NCI-H187 treated with DMSO at 0.1 percent for 48 hours (cell line): ENCODE measurements at regions not wholly inside any gene's neighbourhood (a gene's known extent, or its start where the extent isn't known, plus 50 kb on each side); places are given as distances from the start of the nearest gene placed in this dataset.

Experiments
- DNase-seq: peaks from one replicate; lab custom pipeline; 2025; lab: John Stamatoyannopoulos, UW

DNA sequence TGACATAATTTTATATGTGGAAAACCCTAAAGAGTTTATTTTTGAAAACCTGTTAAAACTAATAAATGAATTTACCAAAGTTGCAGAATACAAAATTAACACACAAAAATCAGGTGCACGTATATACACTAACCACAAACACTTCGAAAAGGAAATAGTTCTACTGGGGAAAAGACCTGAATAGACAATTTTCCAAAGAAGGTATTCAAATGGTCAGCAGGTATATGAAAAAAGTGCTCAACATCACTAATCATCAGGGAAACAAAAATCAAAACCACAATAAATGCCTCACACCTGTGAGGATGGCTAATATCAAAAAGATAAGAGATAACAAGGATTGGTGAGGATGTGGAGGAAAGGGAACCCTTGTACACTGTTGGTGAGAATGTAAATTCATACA lies 110.6 kb downstream of the PXDC1 start:
- no peak for DNase-seq

DNA sequence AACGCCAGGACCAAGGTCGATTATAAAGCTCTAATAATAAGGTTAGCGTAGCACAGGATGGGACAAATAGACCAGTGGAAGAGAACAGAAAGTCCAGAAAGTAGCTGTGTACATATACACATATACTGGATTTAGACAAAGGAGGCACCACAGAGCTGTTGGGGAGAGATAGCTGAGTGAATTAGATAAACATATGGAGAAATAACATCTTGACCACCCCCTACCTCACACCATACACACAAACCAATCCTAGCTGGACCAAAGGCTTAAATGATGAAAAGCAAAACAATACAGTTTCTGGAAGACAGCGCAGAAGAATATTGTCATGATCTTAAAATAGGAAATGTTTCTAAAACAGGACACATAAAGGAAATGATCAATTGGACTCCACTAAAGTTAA lies 112.9 kb downstream of the PXDC1 start:
- DNase-seq: no peak

- no peak for DNase-seq
These were observed 115.5 kb downstream of the PXDC1 start for GRCh38 chr6:3636060-3636459.

DNA sequence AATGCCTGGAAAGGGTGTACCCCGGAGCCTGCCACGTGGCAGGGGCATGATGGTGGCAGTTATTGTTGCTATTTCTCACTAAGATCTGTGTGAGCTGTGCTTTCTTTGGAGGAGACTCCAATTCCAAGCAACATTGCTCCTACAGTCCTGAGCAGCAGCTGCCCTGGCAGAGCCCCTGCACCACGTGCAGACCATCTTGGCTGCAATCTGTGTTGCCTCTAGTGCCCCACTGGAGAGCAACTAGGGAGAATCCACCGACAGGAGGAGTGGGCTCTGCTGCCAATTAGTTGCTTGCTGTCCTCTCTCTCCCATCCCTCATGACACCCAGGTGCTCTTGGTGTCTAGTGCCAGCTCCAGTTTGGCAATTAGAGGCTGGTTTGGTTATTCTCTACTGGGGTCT lies 116.0 kb downstream of the PXDC1 start:
- DNase-seq: no peak

- no peak for DNase-seq
These were observed 117.2 kb downstream of the PXDC1 start for GRCh38 chr6:3634280-3634816.

- DNase-seq: no peak
These were observed 117.8 kb downstream of the PXDC1 start for GRCh38 chr6:3633711-3634110.

DNA sequence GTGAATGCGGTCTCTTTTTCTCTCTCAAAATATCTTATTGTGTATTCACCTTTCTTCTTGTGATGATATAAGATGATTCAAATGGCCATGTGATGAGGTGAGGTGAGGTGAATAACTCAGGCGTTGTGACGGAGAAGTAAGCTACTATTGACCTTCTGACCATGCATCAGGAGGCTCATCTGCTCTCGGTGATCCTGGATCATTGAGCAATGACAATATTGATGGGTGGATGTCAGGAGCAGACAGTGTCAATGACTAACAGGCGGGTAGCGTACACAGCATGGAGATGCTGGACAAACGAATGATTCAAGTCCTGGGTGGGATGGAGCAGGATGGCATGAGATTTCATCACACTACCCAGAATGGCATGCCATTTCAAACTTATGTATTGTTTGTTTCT lies 119.6 kb downstream of the PXDC1 start:
- DNase-seq: no peak

DNA sequence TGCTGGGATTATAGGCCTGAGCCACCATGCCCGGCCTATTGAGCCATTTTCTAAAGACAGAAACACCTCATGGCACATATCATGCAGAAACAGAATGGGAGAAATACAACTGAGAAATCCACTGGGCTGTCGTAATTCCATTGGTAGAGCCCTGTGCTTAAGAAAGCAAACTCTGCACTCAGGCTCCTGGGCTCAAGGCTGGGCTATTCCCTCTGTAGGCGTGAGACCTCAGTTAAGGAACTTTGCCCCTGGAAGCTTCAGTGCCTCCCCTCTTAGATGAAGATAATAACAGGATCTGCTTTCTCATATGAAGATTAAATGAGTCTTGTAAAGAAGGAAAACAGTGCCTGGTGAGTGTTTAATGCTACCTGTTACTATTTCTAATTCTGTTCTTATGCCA lies 120.3 kb downstream of the PXDC1 start:
- no peak for DNase-seq

DNA sequence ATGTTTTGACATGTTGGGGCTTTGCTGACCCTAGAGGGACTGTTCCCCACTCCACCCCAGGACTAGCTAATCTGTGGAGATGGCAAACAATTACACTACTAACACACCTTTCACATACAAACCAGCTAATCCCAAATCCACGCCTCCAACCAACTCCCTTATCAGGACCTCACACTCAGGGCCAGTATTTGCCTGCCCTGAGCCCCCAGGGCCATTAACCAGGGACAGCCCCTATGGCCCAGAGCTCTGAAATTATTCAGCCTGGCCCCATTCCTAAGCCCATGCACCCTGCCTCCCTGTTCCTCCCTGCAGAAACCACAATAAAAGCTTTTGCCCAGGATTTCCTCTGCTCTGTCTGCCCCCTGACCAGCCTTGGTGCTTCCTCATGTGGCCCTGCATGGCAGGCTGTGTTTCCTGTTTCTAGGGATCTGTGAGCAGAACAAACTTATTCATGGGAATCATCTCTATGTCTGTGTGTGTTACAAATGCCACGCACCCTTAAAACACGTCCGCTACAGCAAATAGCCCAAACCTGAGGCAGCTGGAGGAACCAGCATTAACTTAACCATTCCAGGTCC lies 121.2 kb downstream of the PXDC1 start:
- DNase-seq: no peak

DNA sequence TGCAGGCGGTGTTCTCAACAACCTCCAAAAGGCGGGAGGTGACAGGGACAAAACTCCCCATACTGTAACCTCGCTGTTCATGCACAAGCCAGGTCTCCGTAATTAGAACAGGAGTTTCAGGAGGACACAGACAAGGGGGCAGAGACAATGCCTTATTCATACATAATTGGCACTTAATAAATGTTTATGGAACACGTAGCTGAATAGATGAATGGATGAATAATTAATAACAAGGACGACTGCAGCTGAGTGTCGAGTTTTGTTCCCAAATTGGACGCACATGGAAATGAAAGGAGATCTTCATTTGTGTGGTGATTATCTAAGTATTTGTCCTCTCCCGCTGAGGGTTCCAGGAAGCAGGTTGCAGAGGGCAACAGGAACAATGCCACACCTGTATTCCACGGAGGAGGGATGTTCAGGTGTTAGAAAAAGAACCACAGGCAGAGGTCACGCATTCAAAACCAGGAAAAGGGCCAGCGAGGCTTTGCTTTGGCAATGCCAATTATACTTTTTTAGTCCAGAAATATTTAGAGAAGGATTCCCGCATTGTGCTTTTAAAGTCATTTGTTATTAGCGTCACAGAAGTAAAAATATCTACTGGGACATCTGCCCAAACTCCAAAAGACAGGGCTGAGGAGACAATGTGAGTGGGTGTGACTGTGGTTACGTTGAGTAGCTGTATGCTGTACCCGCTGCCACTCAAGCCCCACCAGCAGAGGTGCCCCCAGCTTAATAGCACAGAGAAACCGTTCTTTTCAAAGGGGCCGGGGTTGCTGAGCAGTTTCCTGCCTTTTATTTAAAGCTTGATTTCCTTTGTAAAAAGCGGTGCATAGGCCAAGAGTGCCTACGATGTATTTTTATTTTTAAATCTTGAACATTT lies 123.3 kb downstream of the PXDC1 start:
- DNase-seq: no peak

GRCh38 chr6:3627501-3627900 lies 124.0 kb downstream of the PXDC1 start:
- no peak for DNase-seq

- no peak for DNase-seq
These were observed 125.4 kb downstream of the PXDC1 start for GRCh38 chr6:3625980-3626563.

DNA sequence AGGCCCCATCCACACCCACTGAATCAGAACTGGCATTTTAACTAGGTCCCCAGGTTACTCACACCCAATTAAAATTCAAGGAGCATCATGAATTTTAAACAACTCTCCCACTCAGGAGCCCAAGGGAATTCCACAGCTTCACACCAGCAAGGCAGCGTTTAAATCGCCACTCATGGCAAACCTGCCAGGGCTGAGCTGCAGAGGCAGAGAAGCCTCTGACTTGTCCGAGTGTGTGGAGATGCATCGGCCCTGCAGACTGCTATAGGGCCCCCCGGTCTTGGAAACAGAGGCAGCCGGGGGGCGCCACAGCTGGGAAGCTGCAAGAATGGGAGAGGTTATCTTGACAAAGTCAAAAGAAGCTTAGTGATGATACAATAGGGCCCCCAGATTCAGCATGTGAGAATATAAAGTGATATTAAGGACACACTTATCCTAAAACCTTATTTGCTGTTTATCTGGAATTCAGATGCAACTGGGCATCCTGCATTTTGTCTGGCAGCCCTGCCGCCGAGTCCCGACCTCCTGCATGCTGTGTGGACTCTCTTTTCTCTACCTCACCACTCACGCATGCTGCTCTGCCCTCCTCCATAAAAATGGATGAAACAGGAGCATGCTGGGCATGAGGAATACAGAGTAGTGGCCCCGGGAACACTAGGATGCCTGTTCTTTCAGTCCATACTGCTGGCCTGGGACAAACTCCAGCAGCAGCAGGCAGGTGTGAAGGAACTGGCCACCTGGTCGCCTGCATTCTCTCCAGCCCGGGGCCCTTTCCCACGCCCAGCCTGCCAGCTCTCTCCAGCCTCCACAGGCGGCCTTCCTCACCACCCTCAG lies 126.1 kb downstream of the PXDC1 start:
- no peak for DNase-seq

- DNase-seq: no peak
These were observed 127.0 kb downstream of the PXDC1 start for GRCh38 chr6:3624250-3625136.

GRCh38 chr6:3623451-3624249 lies 127.9 kb downstream of the PXDC1 start:
- DNase-seq: no peak

GRCh38 chr6:3621411-3621810 lies 130.1 kb downstream of the PXDC1 start:
- DNase-seq: no peak

- DNase-seq: no peak
These were observed 130.6 kb downstream of the PXDC1 start for GRCh38 chr6:3620937-3621336.

GRCh38 chr6:3620389-3620788 lies 131.1 kb downstream of the PXDC1 start:
- DNase-seq: no peak

DNA sequence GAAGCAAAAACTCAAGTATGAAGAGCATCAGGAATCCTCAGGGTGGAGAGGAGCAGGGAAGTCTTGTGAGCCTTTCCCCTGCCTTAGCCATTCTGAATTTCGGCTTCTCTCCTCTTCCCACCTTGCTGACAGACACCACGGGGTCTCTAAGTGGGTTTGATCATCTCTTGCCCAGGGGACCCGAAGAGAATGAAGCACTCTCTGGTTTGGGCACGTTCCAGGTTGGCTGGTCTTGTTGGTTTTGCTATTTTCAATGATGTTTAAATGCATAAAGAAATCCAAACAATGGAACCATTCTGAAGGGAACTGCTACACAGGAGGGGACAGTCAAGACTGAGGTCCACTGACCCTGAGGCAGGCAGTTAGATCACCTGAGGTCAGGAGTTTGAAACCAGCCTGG lies 131.7 kb downstream of the PXDC1 start:
- no peak for DNase-seq

DNA sequence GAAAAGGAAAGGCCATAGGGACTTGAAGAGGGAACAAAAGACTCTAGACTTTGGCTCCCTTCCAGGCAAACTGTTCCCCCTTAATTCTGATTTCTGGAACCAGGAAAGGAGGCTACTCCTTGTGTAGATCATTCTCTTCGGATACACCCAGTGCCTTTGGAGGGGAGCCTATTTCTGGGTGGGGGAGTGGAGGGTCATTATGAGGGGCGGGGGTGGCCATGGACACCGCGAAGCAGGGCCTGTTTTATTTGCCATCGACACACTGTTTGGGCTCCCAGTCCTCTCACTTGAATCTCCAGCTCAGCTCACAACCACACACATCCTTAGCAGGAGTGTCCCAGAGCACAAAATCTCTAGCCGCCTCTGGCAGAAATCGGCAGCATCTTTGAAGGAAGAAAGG lies 132.3 kb downstream of the PXDC1 start:
- no peak for DNase-seq
